Ovary (tissue), 3 donors: ENCODE measurements at regions not wholly inside any gene's neighbourhood (a gene's known extent, or its start where the extent isn't known, plus 50 kb on each side); places are given as distances from the start of the nearest gene placed in this dataset.

ENCODE experiments used
- CTCF ChIP-seq, 3 donors: fragments of 450-650 bp in 2 of 3; fragments of 200-600 bp in 1 of 3; IDR thresholded peaks; one replicate each; pipeline versions ENCODE4 v1.5.1 to v1.8.0; 2016 to 2022; ENCODE audit warnings: antibody characterized with exemption in 3 of 3, mild to moderate bottlenecking in 1 of 3
- EP300 ChIP-seq: sonication (generic); formaldehyde crosslinking; IDR thresholded peaks from one replicate; pipeline ENCODE4 v1.6.1; 2017; ENCODE audit warnings: antibody characterized with exemption
- POLR2A ChIP-seq: fragments of 450-650 bp; IDR thresholded peaks from one replicate; pipeline ENCODE4 v1.6.1; 2017; ENCODE audit warnings: antibody characterized with exemption, mild to moderate bottlenecking, moderate library complexity
- donor health status: DM: no; HTN: no; CAD: no.

DNA sequence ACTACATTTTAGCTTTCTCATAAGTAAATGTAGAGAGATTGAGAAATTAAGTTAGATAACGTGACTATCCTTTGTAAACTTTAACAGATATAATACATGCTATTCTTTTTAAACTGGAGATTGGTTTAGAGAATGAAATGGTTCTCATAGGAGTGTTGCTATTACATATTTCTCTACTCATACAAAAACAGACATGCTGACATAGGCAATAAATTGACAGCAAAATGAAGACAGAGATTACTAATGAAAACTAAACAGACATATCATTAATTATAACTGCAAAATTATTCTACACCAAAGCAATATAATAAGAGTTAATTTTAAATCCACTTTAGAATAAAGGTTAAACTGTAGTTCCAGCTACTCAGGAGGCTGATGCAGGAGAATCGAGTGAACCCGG is 227.6 kb downstream of the CBLN2 start:
- no peak for TF ChIP-seq CTCF (IDR thresholded peaks at IDR 0.05)
- TF ChIP-seq EP300, result no peak
- no peak for TF ChIP-seq POLR2A
